AML-193 (cell line): ENCODE measurements at regions not wholly inside any gene's neighbourhood (a gene's known extent, or its start where the extent isn't known, plus 50 kb on each side); places are given as distances from the start of the nearest gene placed in this dataset.
"Not testable (repeated sequence)": the region's sequence is repeated elsewhere in the genome, so short reads cannot be mapped to it uniquely, and the experiment has no call there.

Experiments used
- DNase-seq, 2 experiments: peaks; one replicate each; lab custom pipeline; 2025; lab: John Stamatoyannopoulos, UW

DNA sequence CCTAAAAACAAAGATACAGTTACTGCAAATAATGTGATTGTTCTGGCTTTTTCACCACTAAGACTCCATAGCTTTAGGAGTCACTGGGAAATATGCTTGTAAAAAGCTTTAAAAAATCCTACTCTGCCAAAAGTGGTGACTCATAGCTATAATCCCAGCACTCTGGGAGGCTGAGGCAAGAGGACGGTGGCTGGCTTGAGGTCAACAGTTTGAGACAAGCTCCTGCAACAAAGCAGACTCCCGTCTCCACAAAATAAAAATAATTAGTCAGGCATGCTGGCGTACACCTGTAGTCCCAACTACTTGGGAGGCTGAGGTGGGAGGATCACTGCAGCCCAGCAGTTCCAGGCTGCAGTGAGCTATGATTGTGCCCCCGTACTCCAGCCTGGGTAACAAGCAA, 406.4 kb downstream of the HTR1A start:
- DNase-seq, result no peak

DNA sequence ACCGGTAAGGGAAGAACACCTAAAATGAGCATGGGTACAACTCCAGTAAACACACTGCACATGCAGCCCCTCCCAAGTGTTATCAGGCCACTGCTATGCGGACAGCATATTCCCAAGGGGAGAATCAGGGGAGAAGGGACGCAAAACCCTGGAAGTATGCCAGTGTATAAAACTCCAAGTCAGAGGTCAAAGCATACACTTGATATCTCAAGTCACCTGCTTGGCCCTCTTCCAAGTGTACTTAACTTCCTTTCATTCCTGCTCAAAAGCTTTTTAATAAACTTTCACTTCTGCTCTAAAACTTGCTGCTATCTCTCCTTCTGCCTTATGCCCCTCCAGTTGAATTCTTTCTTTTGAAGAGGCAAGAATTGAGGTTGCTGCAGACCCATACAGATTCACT, 408.1 kb downstream of the HTR1A start:
- no peak for DNase-seq

GRCh38 chr5:63553073-63553472, 409.2 kb downstream of the HTR1A start:
- DNase-seq, result no peak

GRCh38 chr5:63535840-63536602, 426.2 kb downstream of the HTR1A start:
- DNase-seq, result no peak

DNA sequence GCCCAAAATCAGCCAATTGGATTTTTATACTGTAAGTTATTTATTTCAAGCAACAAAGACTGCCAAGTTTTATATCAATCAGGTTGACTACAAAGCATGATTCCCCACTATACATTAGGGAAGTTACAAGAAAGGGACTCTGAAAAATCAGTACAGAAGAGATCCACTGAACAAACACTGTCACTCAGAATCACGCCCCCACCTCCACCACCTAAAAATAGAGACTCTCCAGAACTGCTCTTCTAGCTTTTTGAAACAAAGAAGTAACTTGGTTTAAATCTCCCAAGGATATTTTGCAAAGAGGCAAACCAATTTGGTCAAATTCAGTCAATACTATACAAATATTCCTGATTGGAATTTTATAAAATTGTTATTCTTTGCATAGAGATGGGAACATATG, 438.0 kb downstream of the HTR1A start:
- no peak for DNase-seq

GRCh38 chr5:63516006-63516405, 446.2 kb downstream of the HTR1A start:
- DNase-seq, result no peak

- DNase-seq, result no peak
These were observed 462.0 kb downstream of the HTR1A start for GRCh38 chr5:63500242-63500641.

DNA sequence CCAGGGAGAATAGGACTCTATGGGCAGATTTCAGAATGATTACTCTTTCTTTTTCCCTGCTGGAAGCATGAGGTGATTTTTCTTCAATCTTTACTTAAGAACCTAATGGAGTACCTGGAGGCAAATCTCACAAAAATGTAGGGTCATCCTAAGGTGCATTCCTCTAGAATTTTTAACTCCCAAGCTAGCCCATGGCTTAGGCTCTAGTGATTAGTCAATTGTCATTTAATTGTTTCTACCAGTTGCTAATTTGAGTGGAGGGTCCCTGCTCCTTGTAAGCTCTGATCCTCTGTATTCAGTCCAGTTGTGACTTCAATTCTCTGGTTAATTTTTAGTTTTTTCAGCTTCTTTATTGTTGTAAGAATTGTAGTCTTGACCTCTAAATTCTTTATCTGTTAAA, 467.0 kb downstream of the HTR1A start:
- no peak for DNase-seq

- no peak for DNase-seq
These were observed 478.9 kb downstream of the HTR1A start for GRCh38 chr5:63483338-63483737.

DNA sequence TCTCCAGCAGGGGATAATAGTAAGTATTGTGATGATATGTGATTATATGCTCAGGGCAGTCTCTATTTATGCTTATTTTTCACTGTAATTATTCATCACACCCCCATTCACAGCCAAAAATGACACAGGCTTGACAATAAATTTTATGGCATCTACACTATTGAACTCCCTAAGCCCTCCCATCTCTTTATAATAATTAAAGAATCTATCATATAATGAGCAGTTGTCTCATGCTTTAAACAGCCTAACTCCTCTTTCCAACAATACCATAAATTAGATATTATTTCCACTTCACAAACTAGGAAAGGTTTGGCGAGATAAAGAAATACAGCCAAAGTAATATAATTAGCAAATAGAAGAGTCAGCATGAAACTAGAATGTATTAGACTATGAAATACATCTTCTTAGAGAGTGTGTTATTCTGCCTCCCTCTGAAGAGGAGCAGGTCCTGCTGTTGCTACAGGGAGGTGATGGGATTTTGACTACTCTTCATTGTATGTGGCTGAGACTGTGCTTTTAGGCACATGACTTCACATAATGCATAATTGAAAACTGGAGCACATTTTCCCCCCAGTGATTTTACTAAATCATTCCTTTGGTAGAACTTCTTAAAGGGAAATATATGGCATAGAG, 488.8 kb downstream of the HTR1A start:
- no peak for DNase-seq

DNA sequence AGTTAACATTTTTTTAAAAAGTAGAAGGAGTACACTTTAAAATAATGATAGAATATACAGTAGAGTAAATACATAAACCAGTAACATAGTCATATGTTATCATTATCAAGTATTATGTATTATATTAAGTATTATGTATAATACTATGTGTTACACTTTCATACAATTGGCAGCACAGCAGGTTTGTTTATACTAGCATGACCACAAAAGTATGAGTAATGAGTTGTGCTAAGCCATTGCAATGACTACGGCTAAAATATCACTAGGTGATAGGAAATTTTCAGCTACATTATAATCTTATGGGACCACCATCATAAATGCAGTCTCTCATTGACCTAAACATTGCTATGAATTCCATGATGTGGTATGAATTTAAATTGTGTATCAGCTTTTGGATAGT, 506.0 kb downstream of the HTR1A start:
- DNase-seq, result no peak

- DNase-seq, result no peak
These were observed 511.1 kb downstream of the HTR1A start for GRCh38 chr5:63451188-63451587.

GRCh38 chr5:63439537-63439936, 522.7 kb downstream of the HTR1A start:
- DNase-seq, result no peak

DNA sequence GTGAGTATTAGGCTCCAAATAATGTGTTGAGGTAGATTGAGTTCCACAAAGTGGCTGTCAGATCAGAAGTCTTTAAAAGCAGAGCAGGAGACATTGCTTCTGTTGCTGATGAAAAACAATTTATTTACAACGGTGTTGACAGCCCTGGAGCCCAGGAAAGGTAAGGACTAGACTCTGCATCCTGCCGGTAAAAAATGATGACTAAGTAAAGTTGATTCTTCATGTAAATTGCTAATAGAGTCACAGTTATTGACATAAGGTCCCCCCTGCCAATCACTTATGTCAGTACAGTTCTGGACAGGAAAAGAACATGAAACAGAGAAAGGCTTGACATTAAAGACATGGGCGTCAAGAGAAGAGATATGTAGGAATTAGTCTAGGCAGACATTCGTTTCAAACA, 552.5 kb downstream of the HTR1A start:
- no peak for DNase-seq

GRCh38 chr5:63408984-63409383, 553.3 kb downstream of the HTR1A start:
- DNase-seq, result no peak

DNA sequence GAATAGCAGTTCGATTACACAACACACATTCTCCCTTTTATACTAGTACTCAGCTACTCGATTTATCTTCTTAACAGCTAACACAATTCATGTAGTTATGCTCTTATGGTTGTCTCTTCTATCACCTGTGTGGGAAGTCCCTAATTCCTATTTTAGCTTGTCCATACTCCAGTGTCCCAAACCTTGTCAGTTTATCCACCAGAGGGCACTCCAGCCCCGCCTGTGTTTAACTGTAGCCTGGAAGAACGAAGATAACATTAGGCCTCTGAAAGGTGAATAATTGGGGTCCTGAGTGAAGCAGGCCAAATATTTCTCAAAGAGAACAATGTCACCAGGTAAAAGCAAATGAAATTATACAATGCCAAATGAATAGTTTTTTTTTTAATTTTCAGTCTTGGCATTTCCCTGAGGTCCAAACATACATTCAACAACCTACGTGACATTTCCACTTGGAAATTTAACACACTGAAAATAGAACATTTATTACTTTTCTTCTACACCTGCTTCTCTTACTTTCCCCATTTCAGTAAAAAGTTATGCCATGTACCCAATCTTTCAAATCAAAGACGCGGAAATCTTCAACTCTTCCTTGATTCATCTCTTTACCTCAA, 560.7 kb downstream of the HTR1A start:
- DNase-seq, result peak; percentile 17

GRCh38 chr5:63400079-63400478, 562.2 kb downstream of the HTR1A start:
- DNase-seq, result no peak

DNA sequence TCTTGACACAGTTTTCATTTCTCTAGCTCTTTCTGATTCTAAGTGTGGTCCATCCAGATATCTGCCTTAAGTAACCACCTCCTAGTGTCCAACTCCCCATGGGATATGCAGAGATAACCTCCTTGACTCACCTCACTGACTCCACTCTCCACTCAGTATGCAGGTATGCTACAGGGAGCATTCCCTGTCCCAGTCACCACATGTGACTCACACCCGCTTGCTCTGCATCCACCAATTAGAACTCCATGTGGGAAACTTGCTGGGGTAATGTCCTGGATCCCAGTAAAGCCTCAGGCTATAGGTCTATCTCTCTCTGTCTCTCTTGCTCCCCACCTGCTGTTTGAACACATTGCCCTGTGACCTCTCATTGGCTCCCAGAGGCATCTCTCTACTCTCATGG, 563.9 kb downstream of the HTR1A start:
- DNase-seq, result no peak

- not testable (repeated sequence) for DNase-seq
These were observed 574.1 kb downstream of the HTR1A start for GRCh38 chr5:63388188-63388587.

DNA sequence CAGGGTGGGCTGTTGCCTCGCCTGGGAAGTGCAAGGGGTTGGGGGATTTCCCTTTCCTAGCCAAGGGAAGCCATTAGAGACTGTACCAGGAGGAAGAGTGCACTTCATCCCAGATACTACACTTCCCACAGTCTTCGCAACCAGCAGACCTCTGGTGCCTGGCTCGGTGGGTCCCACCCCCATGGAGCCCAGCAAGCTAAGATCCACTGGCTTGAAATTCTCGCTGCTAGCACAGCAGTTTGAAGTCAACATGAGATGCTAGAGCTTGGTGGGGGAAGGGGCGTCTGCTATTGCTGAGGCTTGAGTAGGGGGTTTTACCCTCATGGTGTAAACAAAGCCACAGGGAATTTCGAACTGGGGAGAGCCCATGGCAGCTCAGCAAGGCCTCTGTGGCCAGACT, 586.4 kb downstream of the HTR1A start:
- no peak for DNase-seq

DNA sequence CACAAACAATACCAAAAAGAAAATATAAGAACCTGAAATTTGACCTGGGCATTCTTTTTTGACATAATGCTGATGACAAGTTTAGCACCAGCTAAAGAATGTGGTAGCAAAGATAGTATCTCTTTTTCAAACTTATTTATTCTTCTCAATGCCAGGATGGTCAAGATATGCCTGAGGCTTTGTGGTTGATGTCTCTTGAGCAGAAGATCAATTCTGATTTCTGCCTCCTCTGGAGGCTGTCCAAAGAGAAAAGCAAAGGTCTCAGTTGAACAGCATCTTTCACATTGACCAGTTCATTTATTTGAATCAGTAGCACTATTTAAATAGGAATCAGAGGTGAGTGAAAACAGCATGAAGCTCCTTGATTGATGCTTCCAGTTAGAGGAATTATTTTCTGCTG, 588.2 kb downstream of the HTR1A start:
- no peak for DNase-seq

DNA sequence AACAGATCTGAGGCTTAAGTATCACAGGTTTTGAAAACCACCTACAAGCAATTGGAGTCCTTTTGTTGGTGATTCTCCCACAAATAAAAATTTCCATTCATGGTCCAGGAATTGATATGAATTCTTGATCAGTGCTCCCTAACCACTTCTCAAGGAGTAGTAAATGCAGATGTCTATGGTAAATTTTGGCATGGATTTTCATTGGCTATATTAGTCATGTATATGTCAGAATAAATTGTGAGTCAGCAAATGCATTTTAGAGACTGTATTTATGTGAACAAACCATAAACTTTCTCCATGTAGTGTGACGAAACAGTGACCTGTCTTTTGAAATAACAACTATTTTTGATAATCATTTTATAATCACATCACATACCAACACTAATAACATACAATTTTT, 611.1 kb downstream of the HTR1A start:
- DNase-seq, result no peak

DNA sequence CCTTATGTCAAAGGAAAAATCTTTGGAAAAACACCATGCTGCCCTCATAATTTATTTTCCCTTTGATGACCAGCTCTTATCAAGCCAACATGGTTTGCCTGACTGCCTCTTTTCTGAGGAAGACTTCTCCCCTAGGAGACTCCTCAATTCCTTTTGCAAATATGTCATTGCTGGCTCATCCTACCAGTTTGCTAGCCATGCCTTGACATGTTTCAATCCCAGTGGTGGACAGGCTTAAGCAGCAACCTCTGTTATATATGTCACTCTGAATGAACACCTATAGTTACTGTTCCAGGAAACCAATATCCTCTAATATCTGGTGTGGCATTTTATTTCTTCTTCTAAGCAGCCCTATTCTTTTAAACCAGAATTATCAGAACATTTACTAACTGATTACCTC, 615.8 kb downstream of the HTR1A start:
- no peak for DNase-seq

DNA sequence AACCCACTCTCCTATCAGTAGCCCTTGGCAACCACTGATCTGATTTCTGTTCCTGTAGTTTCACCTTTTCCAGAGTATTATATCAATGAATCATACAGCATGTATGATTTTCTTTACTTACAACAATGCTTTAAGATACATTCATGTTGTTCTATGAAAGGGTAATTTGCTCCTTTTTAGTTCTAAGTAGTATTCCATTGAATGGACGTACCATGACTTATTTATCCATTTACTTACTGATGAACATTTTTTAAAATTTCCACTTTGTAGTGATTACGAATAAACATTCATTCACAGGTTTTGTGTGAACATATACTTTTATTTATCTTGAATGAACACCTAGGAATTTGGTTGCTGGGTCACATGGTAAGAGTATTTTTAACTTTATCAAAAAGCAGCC, 620.8 kb downstream of the HTR1A start:
- no peak for DNase-seq
